ENCODE measurements at regions not wholly inside any gene's neighbourhood (a gene's known extent, or its start where the extent isn't known, plus 50 kb on each side); places are given as distances from the start of the nearest gene placed in this dataset.

- TF ChIP-seq EZH2 (IDR thresholded peaks at IDR 0.05; ENCODE audit: borderline replicate concordance, low read length): no peak
- TF ChIP-seq CTCF (IDR thresholded peaks at IDR 0.05; ENCODE audit: low read length): no peak
Measured at GRCh38 chr12:107477018-107477417, 208.6 kb upstream of the PWP1 start.

Measured in OCI-LY1 (cell line).